ENCODE measurements at regions not wholly inside any gene's neighbourhood (a gene's known extent, or its start where the extent isn't known, plus 50 kb on each side); places are given as distances from the start of the nearest gene placed in this dataset.
"Not testable (repeated sequence)": the region's sequence is repeated elsewhere in the genome, so short reads cannot be mapped to it uniquely, and the experiment has no call there.

- intact Hi-C loops (cut with DNase I); DNase-seq (ENCODE audit: missing footprints); ATAC-seq: not testable (repeated sequence)
Measured at GRCh38 chr21:9919446-9919845, 601.9 kb upstream of the TPTE start.

DNA sequence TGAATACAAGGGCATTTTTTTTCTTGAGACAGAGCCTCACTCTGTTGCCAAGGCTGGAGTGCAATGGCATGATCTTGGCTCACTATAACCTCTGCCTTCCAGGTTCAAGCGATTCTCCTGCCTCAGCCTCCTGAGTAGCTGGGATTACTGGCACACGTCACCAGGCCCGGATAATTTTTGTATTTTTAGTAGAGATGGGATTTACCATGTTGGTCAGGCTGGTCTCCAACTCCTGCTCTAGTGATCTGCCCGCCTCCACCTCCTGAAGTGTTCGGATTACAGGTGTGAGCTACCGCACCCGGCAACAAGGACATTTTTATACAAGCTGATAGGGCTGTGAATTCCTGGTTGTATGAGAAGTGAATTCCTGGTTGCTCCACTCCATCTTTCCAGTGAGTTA, 577.7 kb upstream of the TPTE start:
- ATAC-seq; DNase-seq (ENCODE audit: missing footprints); intact Hi-C loops (cut with DNase I): not testable (repeated sequence)

DNA sequence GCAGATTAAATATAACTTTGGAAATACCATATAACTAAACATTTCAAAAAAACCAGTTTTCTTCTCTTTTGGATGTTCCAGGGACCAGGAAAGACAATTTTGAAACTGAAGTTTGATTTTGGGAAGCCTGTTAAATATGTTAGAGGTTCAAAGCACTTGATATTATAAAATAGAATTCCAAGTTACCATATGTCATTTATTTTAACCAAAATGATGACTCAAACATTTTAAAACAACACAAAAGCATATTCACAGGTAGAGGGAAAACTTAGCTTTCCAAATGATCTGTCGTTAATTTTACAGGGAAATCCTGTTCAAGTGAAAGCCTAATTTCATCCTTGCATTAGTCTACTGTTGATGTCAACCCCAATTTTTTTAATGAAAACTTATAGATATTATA, 575.3 kb upstream of the TPTE start:
- ATAC-seq; intact Hi-C loops (cut with DNase I); DNase-seq (ENCODE audit: missing footprints): not testable (repeated sequence)

DNA sequence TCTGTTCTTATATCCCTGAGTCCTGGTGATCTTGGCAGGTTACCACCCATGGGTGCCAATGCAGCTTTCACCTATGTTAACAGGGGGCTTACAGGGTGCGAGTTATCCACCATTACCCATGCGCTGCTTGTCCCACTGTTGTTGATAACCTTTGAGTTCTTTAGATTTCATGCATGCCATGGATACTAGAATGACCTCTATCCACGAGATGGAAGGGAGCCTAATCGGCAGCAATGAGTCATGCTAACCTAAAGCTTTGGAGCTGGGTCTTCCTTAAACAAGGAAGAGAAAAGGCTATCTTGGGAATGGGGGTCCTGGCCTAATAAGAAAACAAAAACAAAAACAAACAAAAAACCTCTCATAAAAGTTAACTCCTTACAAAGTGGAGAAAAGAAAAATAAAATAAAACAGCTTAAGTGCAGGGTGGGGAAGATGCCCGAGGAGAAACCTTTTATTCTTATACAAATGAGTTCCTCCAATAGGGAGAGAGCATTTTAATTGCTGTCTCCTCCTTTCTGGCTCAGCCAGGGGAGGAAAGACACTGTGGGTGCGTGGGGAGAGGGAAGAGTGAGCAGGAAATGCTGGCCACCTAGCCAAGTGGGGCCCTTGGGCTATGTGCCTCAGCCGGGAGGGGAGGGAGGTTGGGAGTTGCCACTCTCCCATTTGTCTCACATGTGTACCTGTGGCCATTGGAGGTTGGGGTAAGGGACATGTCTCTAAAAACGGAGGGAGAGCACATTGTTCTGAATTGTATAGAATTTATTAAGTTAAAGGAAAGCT, 571.7 kb upstream of the TPTE start:
- intact Hi-C loops (cut with DNase I); DNase-seq (ENCODE audit: missing footprints); ATAC-seq: not testable (repeated sequence)

GRCh38 chr21:9950363-9950762, 571.0 kb upstream of the TPTE start:
- DNase-seq (ENCODE audit: missing footprints); ATAC-seq; intact Hi-C loops (cut with DNase I): not testable (repeated sequence)

DNA sequence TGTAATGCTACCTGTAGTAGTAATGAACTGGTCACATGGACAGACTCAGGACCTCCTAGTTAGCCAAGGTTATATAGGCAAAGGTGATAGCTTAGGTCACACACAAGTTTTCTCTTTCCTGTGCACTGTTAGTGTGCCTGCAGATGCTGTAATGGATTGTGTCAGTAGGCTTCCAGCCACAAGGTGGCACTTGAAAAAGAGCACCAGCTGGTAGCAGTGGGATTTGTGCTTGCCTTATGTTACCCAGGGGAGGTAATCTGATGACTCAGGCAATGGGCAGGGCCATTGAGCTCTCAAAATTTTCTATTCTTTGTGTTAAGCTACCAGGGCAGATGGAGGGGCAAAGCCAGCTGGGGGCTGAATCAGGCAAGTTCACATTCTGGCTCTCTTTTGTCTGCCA, 562.6 kb upstream of the TPTE start:
- ATAC-seq; intact Hi-C loops (cut with DNase I); DNase-seq (ENCODE audit: missing footprints): not testable (repeated sequence)

DNA sequence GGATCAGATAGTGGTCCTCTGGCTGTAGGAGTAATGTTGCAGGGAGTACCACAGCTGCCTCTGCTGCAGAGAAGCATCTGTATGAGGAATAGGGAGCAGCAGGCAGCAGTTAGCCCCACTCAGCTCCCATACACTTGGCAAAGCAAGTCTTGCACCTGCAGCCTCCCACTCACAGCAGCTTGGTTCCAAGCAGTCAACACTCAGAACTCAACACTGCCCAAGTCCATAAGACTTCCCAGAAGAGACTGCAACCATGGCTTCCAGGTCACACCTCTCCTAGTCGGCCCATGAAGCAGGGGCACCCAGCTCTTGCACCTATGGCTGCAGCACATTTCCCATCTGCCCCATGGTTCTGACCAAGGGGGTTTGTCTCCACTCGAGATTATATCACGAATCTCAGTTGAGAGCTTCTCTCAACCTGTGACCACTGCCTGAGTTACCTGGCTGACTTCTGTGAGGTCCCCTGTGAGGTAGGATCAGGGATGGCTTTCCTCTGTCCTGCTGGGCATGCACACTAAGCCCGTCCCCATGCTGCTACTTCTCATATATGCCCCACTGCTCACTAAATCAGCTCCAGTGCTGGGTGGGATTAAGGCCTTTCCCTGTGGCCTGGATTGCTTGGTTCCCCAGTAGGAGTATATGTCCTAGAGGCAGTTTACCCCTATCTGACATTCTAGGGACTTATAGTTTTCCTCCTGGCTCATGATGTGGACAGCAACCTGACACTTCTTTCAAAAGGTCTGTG, 562.0 kb upstream of the TPTE start:
- intact Hi-C loops (cut with DNase I); DNase-seq (ENCODE audit: missing footprints); ATAC-seq: not testable (repeated sequence)

DNA sequence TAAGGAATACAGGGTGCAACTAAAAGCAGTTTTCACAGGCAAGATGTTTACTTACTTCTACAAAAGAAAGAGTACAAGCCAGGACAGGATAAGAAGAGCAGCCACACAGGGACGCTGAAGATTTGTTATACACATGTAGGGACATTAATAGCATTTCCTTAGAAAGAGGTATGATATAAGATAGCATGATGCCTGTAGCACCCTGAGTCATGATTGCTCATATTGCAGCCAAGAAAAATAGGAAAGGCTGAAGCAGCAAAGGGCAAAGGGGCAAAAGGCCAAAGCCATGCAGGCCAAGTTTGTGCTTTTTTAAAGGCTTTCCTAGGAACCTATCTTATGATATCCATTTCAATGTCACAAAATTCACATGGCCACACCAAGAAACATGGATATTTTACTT, 552.0 kb upstream of the TPTE start:
- DNase-seq (ENCODE audit: missing footprints); ATAC-seq; intact Hi-C loops (cut with DNase I): not testable (repeated sequence)

GRCh38 chr21:9972018-9972417, 549.4 kb upstream of the TPTE start:
- ATAC-seq; DNase-seq (ENCODE audit: missing footprints); intact Hi-C loops (cut with DNase I): not testable (repeated sequence)

DNA sequence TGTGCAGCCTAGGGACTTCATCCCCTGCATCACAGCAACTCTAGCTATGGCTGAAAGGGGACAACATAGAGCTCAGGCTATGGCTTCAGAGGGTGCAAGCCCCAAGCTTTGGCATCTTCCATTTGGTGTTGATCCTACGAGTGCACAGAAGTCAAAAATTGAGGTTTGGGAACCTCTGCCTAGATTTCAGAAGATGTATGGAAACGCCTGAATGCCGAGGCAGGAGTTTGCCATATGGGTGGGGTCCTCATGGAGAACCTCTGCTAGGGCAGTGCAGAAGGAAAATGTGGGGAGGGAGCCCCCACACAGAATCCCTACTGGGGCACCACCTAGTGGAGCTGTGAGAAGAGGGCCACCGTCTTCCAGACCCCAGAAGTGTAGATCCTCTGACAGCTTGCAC, 543.0 kb upstream of the TPTE start:
- DNase-seq (ENCODE audit: missing footprints); ATAC-seq; intact Hi-C loops (cut with DNase I): not testable (repeated sequence)

DNA sequence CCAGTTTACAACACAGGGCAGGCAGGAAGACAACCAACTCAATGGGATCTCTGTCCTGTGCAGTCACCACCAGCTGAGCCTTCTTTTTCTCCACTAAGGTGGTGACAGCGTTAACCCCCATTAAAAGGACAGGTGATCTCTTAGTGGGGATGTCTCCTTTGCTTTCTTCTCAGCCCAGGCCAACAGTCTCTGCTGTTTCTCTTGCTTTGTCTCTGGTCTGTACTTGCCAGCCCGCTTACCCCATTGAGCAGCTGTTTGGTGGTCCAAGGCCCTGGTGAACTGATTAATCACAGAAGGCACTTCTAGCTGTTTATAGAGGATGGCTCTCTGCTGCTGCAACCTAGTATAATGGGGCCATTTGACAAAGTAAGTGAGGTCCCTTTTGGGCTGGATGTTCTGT, 523.9 kb upstream of the TPTE start:
- DNase-seq (ENCODE audit: missing footprints): peak; percentile 15
- ATAC-seq; intact Hi-C loops (cut with DNase I): not testable (repeated sequence)

DNA sequence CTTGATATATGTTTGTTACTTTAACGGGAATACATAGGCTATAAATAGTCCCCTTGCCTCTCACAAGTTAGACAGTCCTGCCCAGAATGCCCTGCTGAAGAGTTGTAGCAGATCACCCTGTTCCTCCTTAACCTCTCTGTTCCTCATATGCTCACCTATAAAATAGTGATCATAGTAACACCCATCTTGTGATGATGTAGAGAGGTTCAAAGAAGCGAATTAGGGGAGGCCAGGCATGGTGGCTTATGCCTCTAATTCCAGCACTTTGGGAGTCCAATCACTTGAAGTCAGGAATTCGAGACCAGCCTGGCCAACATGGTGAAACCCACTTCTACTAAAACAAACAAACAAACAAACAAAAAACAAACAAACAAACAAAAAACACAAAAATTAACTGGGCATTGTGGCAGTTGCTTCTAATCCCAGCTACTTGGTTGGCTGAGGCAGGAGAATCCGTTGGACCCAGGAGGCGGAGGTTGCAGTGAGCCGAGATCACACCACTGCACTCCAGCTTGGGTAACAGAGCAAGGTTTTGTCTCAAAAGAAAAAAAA, 518.5 kb upstream of the TPTE start:
- intact Hi-C loops (cut with DNase I): not testable (repeated sequence)

GRCh38 chr21:10005791-10006190, 515.6 kb upstream of the TPTE start:
- DNase-seq (ENCODE audit: missing footprints); intact Hi-C loops (cut with DNase I); ATAC-seq: not testable (repeated sequence)

More for the DNA sequence above, 518.5 kb upstream of the TPTE start:
- peak; percentile 9 for DNase-seq (ENCODE audit: missing footprints)
- ATAC-seq: not testable (repeated sequence)

GRCh38 chr21:10016991-10017390, 504.4 kb upstream of the TPTE start:
- ATAC-seq; DNase-seq (ENCODE audit: missing footprints); intact Hi-C loops (cut with DNase I): not testable (repeated sequence)

GRCh38 chr21:10017757-10018156, 503.6 kb upstream of the TPTE start:
- peak; percentile 46 for DNase-seq (ENCODE audit: missing footprints)
- ATAC-seq; intact Hi-C loops (cut with DNase I): not testable (repeated sequence)

DNA sequence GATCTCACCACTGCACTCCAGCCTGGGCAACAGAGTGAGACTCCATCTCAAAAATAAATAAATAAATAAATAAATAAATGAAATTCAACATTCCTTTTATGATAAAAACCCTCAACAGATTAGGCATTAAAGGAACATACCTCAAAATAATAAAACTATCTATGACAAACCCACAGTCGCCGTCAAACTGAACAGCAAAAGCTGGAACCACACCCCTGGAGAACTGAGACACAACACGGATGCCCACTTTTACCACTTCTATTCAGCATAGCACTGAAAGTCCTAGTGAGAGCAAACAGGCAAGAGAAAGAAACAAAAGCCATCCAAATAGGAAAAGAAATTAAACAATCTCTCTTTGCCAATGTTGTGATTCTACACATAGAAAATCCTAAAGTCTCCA, 499.9 kb upstream of the TPTE start:
- not testable (repeated sequence) for DNase-seq (ENCODE audit: missing footprints); ATAC-seq

GRCh38 chr21:10022745-10023144, 498.6 kb upstream of the TPTE start:
- DNase-seq (ENCODE audit: missing footprints); intact Hi-C loops (cut with DNase I); ATAC-seq: not testable (repeated sequence)

More for the DNA sequence above, 499.9 kb upstream of the TPTE start:
- intact Hi-C loops (cut with DNase I): not testable (repeated sequence)
